ENCODE measurements at regions not wholly inside any gene's neighbourhood (a gene's known extent, or its start where the extent isn't known, plus 50 kb on each side); places are given as distances from the start of the nearest gene placed in this dataset.
"Not testable (repeated sequence)": the region's sequence is repeated elsewhere in the genome, so short reads cannot be mapped to it uniquely, and the experiment has no call there.

DNA sequence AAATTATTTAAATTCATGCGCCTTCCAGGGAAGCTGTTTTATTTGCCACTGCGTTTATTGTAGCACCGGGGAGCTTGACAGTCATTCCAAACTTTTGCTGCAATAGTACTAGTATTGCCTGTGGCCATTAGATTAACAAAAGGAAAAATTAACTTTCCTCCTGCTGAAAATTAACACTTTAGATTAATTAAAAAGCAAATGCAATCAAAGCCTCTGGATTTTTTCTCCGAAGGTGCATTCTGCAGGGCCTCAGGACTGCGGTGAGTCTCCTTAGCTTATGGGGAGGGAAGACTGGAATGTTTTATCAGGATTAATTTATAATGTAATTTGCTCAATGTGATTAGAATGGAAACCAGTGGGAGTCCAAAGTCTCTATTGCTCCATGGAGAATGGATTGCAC, 456.4 kb upstream of the CFAP20DC start:
- FAIRE-seq, result no peak
- no peak for DNase-seq (ENCODE audit: low spot score)

DNA sequence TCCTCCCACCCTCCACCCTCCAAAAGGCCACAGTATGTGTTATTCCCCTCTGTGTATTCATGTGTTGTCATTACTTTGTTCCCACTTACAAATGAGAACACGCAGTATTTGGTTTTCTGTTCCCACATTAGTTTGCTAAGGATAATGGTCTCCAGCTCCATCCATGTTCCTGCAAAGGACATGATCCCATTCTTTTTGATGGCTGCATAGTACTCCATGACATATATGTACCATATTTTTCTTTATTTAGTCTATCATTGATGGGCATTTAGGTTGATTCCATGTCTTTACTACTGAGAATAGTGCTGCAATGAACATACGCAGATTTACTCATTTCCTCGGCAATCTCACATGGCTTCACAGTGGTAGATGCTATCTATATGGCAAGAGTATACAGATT, 453.6 kb upstream of the CFAP20DC start:
- DNase-seq (ENCODE audit: low spot score), result no peak
- no peak for FAIRE-seq

DNA sequence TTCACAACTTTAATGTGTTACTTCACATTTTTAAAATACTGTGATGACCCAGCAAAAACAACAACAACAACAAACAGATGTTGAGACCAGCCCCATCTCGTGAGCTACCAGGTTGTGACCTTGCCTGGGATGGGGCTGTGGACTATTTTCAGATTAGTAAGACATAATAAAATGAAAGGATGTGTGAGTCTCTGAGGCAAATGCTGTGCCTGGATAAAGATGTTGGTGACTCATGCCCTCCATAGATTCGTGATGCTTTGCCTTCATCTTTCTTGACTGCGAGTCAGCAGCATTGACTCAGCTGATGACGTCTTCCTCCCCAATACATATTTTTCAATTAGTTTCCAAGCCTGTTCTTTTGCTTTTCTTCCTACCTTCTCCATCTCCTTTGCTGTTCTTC, 453.0 kb upstream of the CFAP20DC start:
- DNase-seq (ENCODE audit: low spot score) (peak; percentile 75), FAIRE-seq (no peak)

GRCh38 chr3:59499954-59500353, 450.1 kb upstream of the CFAP20DC start:
- DNase-seq (ENCODE audit: low spot score), result no peak
- no peak for FAIRE-seq

GRCh38 chr3:59499000-59499399, 449.2 kb upstream of the CFAP20DC start:
- FAIRE-seq (no peak), DNase-seq (ENCODE audit: low spot score) (no peak)

- DNase-seq (ENCODE audit: low spot score), result no peak
- FAIRE-seq, result no peak
Observed at GRCh38 chr3:59496250-59496649, 446.4 kb upstream of the CFAP20DC start.

DNA sequence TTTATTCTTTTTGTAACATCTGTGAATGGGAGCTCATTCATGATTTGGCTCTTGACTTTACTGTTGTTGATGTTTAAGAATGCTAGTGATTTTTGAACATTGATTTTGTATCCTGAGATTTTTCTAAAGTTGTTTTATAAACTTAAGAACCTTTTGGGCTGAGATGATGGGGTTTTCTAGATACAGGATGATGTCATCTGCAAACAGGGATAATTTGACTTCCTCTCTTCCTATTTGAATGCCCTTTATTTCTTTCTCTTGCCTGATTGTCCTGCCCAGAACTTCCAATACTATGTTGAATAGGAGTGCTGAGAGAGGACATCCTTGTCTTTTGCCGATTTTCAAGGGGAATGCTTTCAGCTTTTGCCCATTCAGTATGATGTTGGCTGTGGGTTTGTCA, 445.1 kb upstream of the CFAP20DC start:
- not testable (repeated sequence) for DNase-seq (ENCODE audit: low spot score); FAIRE-seq

DNA sequence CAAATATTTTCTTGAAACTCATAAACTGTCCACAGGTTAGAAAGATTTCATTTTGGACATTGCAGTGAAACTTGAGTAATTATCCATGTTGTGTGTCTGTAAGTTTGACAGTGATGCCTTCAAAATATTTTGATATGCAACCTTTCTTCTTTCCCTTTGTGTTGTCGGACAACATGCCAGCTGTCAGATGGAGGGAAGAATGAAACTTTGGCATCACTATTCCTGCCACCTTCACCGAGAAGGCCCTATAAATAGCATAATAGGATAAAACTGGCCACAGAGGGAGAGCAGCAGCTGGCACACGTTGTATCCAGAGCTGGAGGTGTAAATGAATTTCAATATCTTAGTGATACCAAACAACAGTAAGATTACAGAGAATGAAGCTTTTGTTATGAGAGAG, 436.7 kb upstream of the CFAP20DC start:
- FAIRE-seq (no peak), DNase-seq (ENCODE audit: low spot score) (no peak)

DNA sequence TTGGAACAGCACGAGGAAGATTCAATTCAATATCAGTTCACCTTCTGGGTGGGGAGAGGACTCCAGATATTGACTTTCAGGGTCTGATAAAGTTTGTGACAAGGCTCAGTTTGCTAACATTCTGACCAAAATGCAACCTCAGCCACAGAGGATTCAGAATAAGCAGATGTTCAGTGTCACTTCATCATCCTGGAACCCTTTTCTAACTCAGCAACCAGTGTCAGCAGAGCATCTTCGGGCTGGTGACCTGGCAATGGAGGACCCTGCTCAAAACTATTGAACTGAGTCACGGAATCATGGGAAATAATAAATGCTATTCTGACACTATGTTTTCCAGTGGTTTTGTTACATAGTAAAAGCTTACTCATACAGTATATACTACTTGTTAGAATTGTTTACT, 433.4 kb upstream of the CFAP20DC start:
- no peak for FAIRE-seq
- DNase-seq (ENCODE audit: low spot score), result no peak

- DNase-seq (ENCODE audit: low spot score) (peak; percentile 17), FAIRE-seq (no peak)
Observed at GRCh38 chr3:59482684-59483083, 432.9 kb upstream of the CFAP20DC start.

GRCh38 chr3:59481776-59482400, 432.1 kb upstream of the CFAP20DC start:
- no peak for FAIRE-seq
- peak; percentile 36 for DNase-seq (ENCODE audit: low spot score)

DNA sequence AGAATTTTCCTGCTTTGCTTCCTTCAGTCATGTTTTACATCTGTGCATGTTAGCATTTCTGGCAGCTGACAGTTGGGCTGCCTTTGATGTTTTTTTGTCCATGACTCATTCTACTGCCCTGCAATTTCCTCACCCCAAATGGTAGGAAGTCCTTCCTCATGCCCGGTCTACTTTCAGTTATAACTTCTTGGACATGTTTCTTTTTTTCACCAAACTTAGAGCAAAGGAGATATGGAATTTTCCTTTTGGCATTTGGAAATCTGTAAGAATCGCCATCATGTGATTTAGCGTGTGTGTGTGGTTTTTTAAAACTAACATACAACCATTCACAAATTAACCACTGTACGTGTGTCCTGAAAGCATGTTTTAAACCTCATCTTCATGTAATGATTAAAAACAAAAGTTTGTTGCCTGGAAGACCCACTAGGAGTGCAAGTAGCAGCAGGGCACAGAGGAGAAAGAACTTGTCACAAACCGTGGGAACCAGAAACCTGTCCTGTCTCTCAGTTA, 430.7 kb upstream of the CFAP20DC start:
- FAIRE-seq (peak; percentile 89), DNase-seq (ENCODE audit: low spot score) (peak; percentile 66)

DNA sequence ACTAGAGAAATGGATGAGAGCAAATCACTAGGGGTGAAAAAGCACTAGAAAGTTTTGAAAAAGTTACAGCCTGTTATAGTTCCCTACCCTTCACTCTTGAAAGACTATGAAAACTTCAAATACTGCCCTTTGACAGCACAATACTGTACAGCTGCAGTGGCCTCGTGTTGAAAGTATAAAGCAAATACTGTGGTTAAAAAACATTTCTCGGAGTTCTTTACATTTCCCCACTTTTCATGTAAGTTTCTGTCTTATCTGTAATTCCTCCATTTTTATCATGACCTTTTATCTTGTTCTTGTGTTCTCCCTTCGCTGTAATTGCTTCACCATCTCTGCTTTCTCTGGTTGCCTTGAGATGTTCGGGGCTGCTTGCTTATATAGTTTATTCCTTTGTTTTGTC, 423.8 kb upstream of the CFAP20DC start:
- DNase-seq (ENCODE audit: low spot score) (no peak), FAIRE-seq (no peak)

DNA sequence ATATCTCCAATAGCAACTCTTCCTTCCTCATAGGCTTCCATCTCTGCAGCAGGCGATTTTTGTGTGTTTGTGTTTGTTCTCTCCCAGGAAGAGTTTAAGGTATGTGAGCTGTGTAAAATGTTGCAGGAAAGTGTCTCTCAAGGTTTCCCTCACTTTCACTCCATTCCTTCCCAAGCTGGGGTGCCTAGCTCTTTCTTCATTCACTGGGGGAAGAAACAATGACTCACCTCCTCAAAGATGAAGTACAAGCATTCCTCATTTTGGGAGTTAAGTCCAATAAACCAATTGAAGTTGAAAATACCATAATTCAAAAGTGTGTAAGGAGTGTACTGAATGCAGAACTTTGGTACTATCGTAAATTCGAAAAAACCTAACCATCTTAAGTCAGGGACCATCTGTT, 422.7 kb upstream of the CFAP20DC start:
- DNase-seq (ENCODE audit: low spot score) (no peak), FAIRE-seq (no peak)

DNA sequence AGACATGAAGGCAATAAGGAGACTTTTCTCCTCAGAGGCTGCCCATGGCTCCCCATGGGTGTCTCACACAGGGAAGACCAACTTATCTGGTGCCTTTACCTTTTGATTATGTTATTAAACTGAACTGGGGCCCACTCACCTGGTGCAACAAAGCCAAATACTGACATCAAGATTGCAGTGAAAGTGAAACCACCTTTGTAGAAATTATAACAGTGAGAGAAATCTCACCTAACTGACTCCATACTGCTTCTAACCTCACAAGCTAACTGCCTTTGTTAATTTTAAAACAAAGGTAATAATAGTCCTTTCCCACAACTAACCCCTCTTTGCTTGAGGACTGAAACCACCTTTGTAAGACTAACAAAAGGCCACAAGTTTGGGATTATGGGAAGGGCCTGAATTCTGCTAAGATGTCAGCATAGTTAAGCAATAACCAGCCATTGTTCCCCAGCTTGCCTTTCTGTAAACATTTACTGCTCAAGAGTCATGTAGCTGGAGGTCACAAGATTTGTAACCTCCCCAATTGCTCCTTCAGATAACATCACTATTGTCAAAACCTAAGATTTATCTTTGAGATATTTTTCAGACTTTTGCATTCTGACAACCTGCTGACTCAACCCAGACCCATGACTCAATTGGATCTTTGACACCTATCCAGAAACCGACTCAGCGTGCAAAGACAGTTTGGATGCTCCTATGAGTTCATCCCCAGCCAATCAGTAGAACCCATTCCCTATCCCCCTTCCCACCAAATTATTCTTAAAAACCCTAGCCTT, 420.3 kb upstream of the CFAP20DC start:
- no peak for DNase-seq (ENCODE audit: low spot score)

DNA sequence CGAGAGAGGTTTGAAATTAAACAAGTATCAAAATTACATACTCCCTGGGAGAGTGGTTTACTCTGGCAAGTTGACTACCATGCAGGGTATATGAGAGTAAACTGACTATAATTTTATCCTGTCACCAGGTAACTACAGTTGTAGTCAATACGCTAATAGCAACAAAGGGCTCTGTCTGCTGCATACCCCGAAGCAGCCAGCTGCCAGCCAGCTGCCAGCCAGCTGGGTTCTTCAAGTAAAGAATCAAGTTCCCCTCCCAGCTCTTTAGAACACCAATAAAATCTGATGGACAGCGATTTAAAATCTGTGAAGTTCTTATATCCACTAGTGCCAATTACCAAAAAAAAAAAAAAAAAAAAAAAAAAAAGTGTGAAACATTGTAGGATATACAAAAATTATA, 417.7 kb upstream of the CFAP20DC start:
- DNase-seq (ENCODE audit: low spot score) (no peak), FAIRE-seq (no peak)

More for the DNA sequence above, 420.3 kb upstream of the CFAP20DC start:
- FAIRE-seq, result no peak

DNA sequence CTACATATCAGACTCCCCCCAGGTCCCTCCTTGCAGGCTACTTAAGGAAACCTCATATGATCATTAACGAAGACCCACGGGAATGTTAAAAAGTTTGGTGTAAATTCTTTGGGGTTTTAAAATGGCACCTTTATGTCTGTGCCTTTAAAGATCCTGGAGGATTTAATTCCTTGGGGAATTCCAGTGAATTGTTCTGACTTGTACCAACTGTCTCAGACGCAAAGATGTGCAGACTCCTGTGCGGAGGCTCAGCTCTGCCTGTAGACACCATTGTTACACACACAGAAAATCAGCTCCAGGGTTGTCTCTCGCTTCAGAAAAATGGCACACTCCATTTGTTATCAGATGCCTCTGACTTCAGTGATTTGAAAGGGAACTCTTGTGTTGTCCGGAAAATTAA, 414.4 kb upstream of the CFAP20DC start:
- no peak for DNase-seq (ENCODE audit: low spot score)
- FAIRE-seq, result no peak

DNA sequence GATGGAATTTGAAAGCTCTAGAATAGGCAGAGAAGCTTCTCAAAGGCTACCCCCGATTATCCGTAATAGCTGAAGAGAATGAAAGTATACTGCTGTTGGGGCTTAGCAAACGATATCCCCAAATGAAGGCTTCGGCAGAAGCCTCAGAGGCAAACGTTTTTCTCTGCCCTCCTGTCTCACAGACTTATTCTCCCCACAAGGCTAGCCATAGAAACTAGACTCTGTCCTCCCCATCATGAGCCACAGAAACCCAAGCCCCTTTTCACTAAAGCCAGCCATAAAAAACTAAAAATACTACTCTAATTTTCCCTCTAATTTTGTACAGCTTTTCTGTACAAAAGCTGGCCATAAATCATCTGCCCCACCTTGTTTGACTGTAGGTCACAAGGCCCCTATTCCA, 413.4 kb upstream of the CFAP20DC start:
- no peak for FAIRE-seq

GRCh38 chr3:59460068-59460467, 410.2 kb upstream of the CFAP20DC start:
- DNase-seq (ENCODE audit: low spot score) (no peak), FAIRE-seq (no peak)

More for the DNA sequence above, 413.4 kb upstream of the CFAP20DC start:
- DNase-seq (ENCODE audit: low spot score), result no peak

GRCh38 chr3:59456852-59457485, 407.1 kb upstream of the CFAP20DC start:
- no peak for DNase-seq (ENCODE audit: low spot score)
- FAIRE-seq, result no peak

DNA sequence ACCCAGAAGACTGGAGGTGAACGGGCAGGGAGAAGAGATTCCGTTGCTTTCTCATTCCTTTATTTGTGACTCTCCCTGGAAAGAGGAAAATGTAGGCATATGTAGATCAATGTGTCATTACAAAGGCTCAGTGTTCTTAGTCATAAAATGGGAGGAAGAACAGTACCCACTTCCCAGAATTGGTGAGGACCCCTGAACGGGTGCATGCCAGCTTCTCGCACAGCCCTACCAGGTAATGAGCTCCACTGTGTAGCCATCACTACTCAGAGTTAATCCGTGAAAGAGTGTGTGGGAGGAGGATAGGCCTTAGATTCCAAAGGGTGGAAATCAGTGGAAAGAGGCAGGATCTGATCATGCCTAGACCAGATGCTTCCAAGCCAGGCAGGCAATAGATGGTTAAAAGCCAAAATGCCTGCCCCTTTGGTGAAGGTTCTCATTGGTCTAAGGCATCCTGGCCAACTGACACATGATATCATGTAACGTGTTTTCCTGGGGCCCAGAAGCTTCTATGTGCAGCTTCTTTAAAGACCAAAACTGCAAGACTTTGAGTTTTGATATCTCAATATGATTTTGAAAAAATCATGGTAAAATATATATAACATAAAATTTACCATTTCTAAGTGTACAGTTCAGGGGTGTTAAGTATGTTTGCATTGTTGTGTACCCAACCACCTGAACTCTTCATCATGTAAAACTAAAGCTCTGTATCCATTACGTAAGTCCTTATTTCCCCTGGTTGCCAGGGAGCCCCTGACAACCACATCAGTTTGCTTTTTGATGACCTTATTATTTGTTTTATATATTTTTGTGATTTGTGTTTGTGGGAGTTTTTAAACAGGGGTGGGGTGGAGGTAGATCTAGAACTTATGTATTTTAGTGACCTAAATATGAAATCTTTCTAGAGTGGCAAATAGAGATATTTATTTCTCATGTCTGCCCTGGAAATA, 402.2 kb upstream of the CFAP20DC start:
- DNase-seq (ENCODE audit: low spot score) (no peak), FAIRE-seq (no peak)

Measured in urothelium cell line (cell line).